ENCODE measurements at regions not wholly inside any gene's neighbourhood (a gene's known extent, or its start where the extent isn't known, plus 50 kb on each side); places are given as distances from the start of the nearest gene placed in this dataset.

DNA sequence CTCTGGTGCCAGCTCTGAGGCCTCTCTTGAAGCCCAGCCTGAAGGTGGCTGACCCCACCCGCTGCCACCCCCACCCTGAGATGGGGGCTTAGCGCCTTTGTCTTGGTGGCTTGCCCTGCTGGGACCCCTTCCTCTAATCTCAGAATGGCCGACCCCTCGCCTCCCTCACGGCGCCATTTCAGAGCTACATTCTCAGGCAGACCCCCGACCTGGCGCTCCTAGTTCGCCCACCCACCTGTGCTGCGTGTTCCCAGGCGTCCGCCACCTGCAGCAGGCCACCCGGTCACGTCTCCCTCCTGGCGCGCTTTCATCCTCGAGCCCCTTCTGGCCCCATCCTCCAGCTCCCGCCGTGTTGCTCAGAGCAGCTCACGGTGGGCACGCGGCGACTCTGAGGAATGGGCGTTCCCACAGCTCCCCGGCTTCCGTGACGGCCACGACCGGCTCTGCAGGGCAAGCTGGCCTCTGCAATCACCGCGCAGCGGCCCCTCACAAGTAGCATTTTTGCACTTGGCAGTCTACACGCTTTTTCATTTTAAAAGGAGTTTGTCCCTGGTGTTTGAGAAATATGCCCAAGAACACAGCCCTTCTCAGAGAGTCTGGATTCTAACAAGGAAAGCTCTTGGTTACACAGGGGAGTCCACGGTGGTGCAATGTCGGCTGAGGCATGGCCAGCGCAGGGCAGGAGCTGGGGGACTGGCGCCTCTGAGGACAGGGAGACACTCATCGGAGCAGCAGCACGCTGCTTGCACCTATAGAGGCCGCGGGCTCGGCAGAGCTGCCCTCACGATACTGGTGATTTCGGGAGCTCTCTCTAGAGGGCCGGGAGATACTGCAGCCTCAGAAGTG is 105.7 kb upstream of the C14orf180 start:
- TF ChIP-seq, protein P1, sequence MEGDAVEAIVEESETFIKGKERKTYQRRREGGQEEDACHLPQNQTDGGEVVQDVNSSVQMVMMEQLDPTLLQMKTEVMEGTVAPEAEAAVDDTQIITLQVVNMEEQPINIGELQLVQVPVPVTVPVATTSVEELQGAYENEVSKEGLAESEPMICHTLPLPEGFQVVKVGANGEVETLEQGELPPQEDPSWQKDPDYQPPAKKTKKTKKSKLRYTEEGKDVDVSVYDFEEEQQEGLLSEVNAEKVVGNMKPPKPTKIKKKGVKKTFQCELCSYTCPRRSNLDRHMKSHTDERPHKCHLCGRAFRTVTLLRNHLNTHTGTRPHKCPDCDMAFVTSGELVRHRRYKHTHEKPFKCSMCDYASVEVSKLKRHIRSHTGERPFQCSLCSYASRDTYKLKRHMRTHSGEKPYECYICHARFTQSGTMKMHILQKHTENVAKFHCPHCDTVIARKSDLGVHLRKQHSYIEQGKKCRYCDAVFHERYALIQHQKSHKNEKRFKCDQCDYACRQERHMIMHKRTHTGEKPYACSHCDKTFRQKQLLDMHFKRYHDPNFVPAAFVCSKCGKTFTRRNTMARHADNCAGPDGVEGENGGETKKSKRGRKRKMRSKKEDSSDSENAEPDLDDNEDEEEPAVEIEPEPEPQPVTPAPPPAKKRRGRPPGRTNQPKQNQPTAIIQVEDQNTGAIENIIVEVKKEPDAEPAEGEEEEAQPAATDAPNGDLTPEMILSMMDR (IDR thresholded peaks at IDR 0.05), result no peak
- no peak for TF ChIP-seq POLR2AphosphoS5 (IDR thresholded peaks at IDR 0.05)
- no peak for TF ChIP-seq POLR2A (IDR thresholded peaks at IDR 0.05)
